HG03025 (cell line): ENCODE measurements at regions not wholly inside any gene's neighbourhood (a gene's known extent, or its start where the extent isn't known, plus 50 kb on each side); places are given as distances from the start of the nearest gene placed in this dataset.
A peak's percentile ranks its signal among the peaks of the same experiment; 100 is the strongest.

ENCODE experiments used
- ATAC-seq: cut with Tn5 transposase; IDR thresholded peaks from one replicate; pipeline ENCODE4 v1.9.1; 2021; ENCODE audit warnings: mild to moderate bottlenecking, moderate library complexity; ENCODE audit not compliant: unreplicated experiment, low FRiP score

- no peak for ATAC-seq
Measured at GRCh38 chr16:62717026-62717425, 680.8 kb upstream of the CDH8 start.

DNA sequence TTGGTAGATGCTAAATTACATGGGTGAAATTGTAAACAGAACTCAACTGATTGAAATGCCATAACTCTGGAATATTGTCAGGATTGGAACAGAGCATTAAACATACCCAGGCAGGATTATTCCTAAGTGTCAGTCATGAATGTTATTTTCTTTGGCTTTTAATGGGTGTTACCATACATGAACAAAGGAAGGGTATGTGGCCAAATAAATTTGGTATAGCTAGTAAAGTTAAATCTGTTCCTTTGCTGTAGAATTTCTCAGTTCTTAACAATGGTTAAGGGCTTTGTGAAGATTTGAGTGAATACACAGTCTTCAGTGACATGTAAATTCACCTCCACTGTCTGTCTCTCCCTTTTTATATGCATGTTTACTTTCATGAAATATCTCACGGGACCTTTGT, 679.5 kb upstream of the CDH8 start:
- no peak for ATAC-seq

DNA sequence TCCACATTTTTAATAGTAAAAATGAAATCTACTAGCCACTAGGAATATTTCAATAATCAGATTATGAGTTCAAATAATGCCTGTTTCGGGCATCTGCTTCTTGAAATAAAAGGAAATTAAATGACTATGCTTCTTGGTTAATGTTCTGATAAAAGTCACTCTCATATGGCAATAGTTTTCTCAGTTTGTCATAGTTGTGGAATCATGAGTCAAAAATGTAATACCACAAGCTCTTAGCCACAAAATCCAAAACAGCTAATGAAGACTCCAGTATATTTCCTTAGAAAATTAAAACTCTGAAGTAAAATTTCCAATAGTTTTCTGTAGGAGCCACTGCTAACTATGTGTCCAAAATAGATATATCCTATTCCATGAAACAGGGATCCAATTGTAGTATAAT, 676.3 kb upstream of the CDH8 start:
- no peak for ATAC-seq

GRCh38 chr16:62711797-62712196, 675.6 kb upstream of the CDH8 start:
- ATAC-seq: no peak

DNA sequence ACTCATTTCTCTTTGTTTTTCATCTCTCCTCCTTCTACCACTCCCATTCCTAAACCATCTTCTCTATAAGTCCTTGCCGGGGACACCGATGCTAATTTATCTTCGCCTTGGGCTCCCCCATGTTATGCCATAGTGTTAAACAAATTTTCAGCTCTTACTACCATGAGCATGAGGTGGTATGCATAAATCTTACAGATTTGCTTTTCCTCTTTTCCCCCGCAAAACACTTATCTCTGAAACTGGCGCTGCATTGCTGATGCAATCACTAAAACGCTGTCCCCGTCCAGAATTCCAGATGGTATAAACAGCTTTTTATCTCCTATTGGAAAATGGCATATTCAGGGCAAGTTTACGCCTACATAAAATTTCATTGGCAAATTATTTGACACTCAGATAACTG, 673.6 kb upstream of the CDH8 start:
- ATAC-seq: no peak

DNA sequence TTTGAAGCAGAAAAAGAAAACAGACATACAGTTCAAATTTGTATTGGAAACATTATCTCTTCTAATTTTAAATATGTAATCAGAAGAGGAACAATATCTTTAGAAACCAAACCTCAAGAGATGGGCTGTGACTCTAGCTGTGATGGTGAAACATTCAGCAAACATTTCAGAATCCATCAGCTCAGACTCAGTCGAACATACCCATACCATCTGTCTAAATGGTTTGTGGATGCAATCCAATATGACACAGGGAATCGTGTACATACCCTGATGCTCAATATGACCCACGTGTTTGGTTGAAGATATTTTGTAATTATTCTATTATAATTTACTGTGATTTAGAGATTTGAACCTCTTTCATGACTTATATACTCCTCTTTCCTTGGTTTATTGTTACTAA, 665.2 kb upstream of the CDH8 start:
- no peak for ATAC-seq

- no peak for ATAC-seq
Measured at GRCh38 chr16:62700426-62701294, 664.4 kb upstream of the CDH8 start.

DNA sequence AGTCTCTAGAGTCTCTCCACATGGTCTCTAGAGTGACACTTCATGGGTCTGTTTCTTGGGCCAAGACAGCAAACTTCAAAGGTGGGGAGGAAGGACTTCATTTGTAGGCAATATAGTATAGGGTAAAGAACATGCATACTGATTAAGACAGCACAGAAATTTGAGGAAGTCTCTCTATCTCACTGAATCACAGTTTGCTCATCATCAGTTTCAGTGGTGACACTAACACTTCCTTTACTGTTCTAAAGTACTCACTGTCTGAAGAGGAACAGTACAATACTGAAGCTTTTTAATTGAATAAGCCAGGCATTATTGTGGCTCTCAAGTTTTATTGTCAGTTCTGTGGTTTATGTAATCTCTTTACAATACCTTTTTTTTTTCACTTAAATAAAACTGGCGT, 656.4 kb upstream of the CDH8 start:
- ATAC-seq: peak; percentile 69

GRCh38 chr16:62681819-62682218, 645.6 kb upstream of the CDH8 start:
- ATAC-seq: no peak

DNA sequence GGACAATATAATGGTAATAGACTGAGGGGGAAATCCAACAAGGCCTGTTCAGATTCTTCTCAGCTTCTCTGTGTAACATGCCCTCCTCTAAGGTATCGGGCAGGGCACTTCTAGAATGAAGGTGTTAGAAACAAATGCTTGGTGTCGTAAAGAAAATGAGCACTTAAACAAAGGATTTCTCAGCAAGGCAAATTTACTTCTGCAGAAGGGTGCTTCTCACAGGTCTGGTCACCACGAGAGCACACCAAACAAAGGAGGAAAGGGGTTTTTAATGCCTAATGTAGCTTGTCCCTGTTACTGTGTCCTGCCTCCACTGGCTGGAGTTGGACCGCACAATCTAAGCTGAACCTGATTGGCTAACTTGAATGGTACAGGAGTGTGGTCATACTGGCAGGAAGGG, 642.6 kb upstream of the CDH8 start:
- ATAC-seq: no peak

DNA sequence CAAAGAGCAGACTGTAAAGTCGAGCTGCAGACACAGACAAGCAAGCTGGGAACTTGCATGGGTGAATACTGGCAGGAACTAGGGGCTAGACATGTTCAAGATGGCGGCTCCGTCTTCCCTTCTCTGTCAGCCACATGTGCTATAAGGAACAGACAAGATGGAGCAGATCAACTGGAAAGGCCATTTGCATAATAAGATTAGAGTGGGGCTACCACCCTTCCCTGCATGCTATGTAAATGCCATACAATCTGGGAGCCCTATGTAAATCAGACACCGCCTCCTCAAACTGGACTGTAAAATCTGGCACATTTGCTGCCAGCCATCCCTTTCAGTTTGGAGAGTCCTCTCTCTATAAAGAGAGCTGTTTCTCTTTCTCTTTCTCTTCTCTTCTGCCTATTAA, 640.1 kb upstream of the CDH8 start:
- ATAC-seq: no peak

DNA sequence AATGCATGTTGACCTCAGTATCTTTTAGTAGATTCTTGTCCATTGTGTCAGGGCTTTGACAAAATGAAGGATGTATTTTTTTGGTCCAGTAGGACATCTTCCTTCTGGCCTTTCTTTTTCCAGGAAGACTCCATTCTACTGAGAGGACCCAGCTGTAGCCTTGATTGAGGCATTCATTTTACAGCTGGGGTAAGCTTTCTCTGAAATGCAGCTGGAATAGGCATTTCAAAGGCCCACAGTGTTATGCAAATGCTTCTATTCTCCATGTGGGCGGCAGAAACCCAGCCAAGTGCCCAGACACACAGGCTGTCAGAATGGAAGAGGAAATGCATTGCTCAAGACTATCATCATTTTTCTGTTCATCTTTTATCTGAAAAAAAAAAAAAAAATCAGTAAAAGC, 629.0 kb upstream of the CDH8 start:
- no peak for ATAC-seq

DNA sequence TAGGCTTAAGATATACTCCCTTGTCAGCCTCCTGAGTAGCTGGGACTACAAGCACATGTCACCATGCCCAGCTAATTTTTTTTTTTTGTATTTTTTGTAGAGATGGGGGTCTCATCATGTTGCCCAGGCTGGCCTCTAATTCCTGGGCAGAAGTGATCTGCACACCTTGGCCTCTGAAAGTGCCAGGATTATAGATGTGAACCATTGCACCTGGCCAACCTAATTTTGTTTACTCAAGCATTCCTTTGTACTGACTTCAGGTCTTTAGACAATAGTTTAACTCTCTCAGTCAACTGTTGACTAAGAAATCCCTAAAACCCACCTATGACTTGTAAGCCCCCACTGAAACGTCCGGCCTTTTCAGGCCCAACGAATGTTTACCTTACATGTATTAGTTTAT, 628.3 kb upstream of the CDH8 start:
- no peak for ATAC-seq

GRCh38 chr16:62661435-62661834, 625.2 kb upstream of the CDH8 start:
- no peak for ATAC-seq

DNA sequence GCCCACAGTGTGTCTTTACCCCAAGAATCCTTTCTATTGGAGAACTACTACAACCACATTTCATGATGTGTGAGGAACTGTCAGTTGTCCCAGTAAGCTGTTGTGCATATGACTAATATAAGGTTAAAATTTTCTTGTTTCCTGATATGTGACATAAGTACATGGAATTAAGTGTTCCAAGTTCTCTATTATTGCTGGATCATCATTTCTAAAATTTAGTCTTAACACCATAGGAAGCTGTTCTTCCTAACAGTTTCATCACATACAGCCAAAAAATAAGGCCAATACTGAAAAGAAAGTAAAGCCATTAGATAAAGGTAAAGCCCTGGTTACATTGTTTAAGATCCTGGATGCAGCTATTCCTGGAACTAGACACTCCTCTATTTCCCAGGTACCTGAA, 620.9 kb upstream of the CDH8 start:
- ATAC-seq: no peak

GRCh38 chr16:62652441-62653120, 616.3 kb upstream of the CDH8 start:
- ATAC-seq: no peak

- ATAC-seq: no peak
Measured at GRCh38 chr16:62648256-62648655, 612.0 kb upstream of the CDH8 start.

DNA sequence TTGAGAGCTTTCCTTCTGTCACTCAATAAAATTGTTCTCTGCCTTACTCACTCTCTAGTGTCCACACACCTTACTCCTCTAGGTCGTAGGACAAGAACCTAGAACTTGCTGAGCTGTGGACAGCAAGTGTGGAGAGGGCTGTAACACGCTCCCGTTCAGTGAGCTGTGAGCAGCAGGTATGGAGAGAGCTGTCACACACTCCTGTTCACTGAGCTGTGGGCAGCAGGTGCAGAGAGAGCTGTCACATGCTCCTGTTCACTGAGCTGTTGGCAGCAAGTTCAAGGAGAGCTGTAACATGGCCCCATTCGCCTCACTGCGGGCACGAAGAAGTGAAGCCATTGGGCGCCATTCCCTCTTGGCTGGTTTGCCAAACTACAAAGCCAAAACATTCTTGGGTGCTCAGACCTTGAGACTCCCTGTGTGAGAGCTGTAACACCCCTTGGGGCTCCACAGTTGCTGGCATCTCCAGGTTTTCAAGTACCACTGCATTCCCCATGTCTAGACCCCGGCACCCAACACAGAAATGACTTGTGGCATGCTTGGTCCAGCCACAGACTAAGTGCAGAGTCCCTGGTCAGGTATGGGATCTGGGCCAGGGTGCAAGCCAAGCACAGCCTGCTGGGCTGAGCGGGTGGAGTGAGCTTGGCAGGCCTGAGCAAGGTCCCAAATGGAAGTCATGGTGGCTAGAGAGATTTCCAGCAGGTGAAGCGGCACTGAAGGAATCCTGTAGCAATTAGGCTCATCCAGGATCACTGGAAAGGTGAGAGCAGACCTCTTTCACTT, 608.0 kb upstream of the CDH8 start:
- no peak for ATAC-seq

DNA sequence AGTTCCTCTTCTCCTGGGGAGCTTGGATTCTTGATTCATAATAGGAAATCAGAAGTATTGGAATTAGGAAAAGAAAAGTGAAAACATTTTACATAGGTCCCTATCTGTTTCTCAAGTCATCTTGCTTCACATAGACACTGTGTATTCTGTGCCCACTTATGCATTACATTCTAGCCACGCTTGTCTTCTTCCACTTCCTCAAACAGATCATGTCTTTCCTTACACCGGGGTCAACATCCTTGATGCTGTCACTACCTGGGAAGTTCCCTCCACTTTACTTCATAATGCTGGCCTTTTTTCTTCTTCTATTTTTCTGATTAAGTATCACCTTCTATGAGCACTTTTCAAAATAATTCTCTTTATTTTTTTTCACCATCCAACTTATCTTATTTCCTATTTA, 606.4 kb upstream of the CDH8 start:
- no peak for ATAC-seq

- no peak for ATAC-seq
Measured at GRCh38 chr16:62639890-62640289, 603.7 kb upstream of the CDH8 start.
